HCT116 (cell line): ENCODE measurements at regions not wholly inside any gene's neighbourhood (a gene's known extent, or its start where the extent isn't known, plus 50 kb on each side); places are given as distances from the start of the nearest gene placed in this dataset.

Experiments used
- POLR2A ChIP-seq: IDR thresholded peaks from 2 replicates; pipeline ENCODE4 v1.7.0; 2011; ENCODE audit warnings: borderline replicate concordance; ENCODE audit not compliant: insufficient read depth, insufficient read length; ENCODE audit errors: extremely low read depth
- POLR2AphosphoS5 ChIP-seq: IDR thresholded peaks from 2 replicates; pipeline ENCODE4 v1.6.1; 2011; ENCODE audit warnings: mild to moderate bottlenecking, low read depth, low read length, moderate library complexity
- RAD21 ChIP-seq: IDR thresholded peaks from 2 replicates; pipeline ENCODE4 v1.6.1; 2012; ENCODE audit warnings: low read depth, mild to moderate bottlenecking
- TF ChIP-seq, protein P1 (sequence below), 3 experiments: fragments of 200-600 bp in 1 of 3; sonication (generic) in 1 of 3; IDR thresholded peaks in 2 of 3; conservative IDR thresholded peaks in 1 of 3; 2 replicates each; pipeline ENCODE4 v1.5.1; 2012 to 2017; ENCODE audit warnings: low read depth in 2 of 3, low read length in 2 of 3, antibody characterized with exemption in 1 of 3, borderline replicate concordance in 1 of 3, control low read depth in 1 of 3, mild to moderate bottlenecking in 1 of 3, mixed read lengths in 1 of 3, mixed run types in 1 of 3, moderate library complexity in 1 of 3; ENCODE audit not compliant: insufficient read depth in 1 of 3
- TF ChIP-seq, protein P2 (sequence below): IDR thresholded peaks from 2 replicates; pipeline ENCODE4 v1.6.1; 2012; ENCODE audit warnings: low read depth

DNA sequence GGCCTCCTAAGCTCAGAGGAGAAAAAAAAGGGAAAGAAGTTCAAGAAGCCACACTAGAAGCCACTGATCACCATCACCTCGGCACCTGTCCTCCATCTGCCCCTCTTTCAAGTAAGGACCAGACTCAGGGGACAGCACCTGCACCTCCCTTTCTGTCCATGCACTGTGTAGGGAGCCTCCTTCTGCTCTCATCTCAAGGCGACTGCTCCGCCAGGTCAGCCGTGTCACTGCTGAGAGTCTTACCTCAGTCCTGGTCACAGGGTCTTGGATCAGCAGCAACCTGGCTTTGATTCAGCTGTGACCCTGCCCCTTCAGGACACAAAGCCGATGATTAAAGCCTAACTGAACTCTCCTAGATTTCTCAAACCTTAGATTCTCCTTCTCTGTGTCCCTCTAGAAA lies 101.5 kb downstream of the ZNF280B start:
- TF ChIP-seq, protein P1, sequence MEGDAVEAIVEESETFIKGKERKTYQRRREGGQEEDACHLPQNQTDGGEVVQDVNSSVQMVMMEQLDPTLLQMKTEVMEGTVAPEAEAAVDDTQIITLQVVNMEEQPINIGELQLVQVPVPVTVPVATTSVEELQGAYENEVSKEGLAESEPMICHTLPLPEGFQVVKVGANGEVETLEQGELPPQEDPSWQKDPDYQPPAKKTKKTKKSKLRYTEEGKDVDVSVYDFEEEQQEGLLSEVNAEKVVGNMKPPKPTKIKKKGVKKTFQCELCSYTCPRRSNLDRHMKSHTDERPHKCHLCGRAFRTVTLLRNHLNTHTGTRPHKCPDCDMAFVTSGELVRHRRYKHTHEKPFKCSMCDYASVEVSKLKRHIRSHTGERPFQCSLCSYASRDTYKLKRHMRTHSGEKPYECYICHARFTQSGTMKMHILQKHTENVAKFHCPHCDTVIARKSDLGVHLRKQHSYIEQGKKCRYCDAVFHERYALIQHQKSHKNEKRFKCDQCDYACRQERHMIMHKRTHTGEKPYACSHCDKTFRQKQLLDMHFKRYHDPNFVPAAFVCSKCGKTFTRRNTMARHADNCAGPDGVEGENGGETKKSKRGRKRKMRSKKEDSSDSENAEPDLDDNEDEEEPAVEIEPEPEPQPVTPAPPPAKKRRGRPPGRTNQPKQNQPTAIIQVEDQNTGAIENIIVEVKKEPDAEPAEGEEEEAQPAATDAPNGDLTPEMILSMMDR (IDR thresholded peaks at IDR 0.05 in 2 of 3, conservative IDR thresholded peaks at IDR 0.05 in 1 of 3; ENCODE audit: borderline replicate concordance in 1 of 3, insufficient read depth in 1 of 3, low read depth in 2 of 3, low read length in 2 of 3): no peak
- TF ChIP-seq, protein P2, sequence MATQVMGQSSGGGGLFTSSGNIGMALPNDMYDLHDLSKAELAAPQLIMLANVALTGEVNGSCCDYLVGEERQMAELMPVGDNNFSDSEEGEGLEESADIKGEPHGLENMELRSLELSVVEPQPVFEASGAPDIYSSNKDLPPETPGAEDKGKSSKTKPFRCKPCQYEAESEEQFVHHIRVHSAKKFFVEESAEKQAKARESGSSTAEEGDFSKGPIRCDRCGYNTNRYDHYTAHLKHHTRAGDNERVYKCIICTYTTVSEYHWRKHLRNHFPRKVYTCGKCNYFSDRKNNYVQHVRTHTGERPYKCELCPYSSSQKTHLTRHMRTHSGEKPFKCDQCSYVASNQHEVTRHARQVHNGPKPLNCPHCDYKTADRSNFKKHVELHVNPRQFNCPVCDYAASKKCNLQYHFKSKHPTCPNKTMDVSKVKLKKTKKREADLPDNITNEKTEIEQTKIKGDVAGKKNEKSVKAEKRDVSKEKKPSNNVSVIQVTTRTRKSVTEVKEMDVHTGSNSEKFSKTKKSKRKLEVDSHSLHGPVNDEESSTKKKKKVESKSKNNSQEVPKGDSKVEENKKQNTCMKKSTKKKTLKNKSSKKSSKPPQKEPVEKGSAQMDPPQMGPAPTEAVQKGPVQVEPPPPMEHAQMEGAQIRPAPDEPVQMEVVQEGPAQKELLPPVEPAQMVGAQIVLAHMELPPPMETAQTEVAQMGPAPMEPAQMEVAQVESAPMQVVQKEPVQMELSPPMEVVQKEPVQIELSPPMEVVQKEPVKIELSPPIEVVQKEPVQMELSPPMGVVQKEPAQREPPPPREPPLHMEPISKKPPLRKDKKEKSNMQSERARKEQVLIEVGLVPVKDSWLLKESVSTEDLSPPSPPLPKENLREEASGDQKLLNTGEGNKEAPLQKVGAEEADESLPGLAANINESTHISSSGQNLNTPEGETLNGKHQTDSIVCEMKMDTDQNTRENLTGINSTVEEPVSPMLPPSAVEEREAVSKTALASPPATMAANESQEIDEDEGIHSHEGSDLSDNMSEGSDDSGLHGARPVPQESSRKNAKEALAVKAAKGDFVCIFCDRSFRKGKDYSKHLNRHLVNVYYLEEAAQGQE: no peak
- no peak for TF ChIP-seq POLR2AphosphoS5
- no peak for TF ChIP-seq RAD21
- TF ChIP-seq POLR2A: no peak
